ENCODE measurements at regions not wholly inside any gene's neighbourhood (a gene's known extent, or its start where the extent isn't known, plus 50 kb on each side); places are given as distances from the start of the nearest gene placed in this dataset.

- no peaks in the 10 kb centered on the region for H3K9me3 ChIP-seq (ENCODE audit: insufficient read depth in 2 of 2, low read depth in 1 of 2, low read length in 1 of 2)
- H2BK120ac ChIP-seq (replicated peaks; ENCODE audit: low read depth, low read length): no peak overlapping the region
- POLR2A ChIA-PET (ENCODE audit: partially characterized antibody): no interaction called here
- peak overlapping the region; percentile 27; the same call in 1 of the 2 replicates for H3K18ac ChIP-seq (ENCODE audit: extremely low read depth, low read length)
- peaks cover 2% of the 10 kb centered on the region; the same call in 1 of the 2 replicates for H3K23me2 ChIP-seq (ENCODE audit: low read depth, low read length)
- no peak overlapping the region for H2AK5ac ChIP-seq (ENCODE audit: low read depth, low read length)
- H4K91ac ChIP-seq (replicated peaks; ENCODE audit: insufficient read length, low read length): no peak overlapping the region
- no peak overlapping the region for H3K27ac ChIP-seq (ENCODE audit: low read depth, low read length)
- H2AFZ ChIP-seq (ENCODE audit: low read length): no peak overlapping the region
- 76% methylated on average over 4 of the region's 4 CpGs; no CpG with 5 or more reads in 1 of the 2 experiments for WGBS, 2 experiments (ENCODE audit: extremely low coverage in 1 of 2, insufficient coverage in 1 of 2, insufficient read length in 1 of 2, insufficient replicate concordance in 2 of 2, low coverage in 1 of 2, low lambda C conversion rate in 2 of 2, missing lambda C conversion rate in 1 of 2)
- H3K4me3 ChIP-seq (ENCODE audit: extremely low read depth in 1 of 4, insufficient read depth in 2 of 4, low read depth in 3 of 4, low read length in 4 of 4): no peak overlapping the region
- peaks cover 3 to 19% (median 12%) of the 10 kb centered on the region in 4 experiments for H3K4me1 ChIP-seq (replicated peaks in 1 of 4; ENCODE audit: control insufficient read depth in 3 of 4, insufficient read depth in 4 of 4, low read length in 3 of 4)
- FAIRE-seq (no peak), DNase-seq (ENCODE audit: low read depth in 1 of 2, low spot score in 2 of 2) (no peak)
- H4K5ac ChIP-seq (ENCODE audit: insufficient read length, low read depth, low read length): no peak overlapping the region
- H3K9ac ChIP-seq (replicated peaks in 1 of 4; ENCODE audit: extremely low read depth in 1 of 4, low read depth in 3 of 4, low read length in 3 of 4): no peak overlapping the region
- no peak overlapping the region for H3K56ac ChIP-seq (replicated peaks; ENCODE audit: insufficient read length, low read depth, low read length)
- 0 out of 2 replicates have a peak overlapping the region, but pooled peaks have one; percentile 34 for H2BK20ac ChIP-seq (ENCODE audit: low read length)
- H2BK12ac ChIP-seq (ENCODE audit: low read depth, low read length): peak overlapping the region; percentile 43; the same call in 1 of the 2 replicates
- no peak overlapping the region for H2BK5ac ChIP-seq (ENCODE audit: low read depth, low read length)
- CTCF ChIA-PET (ENCODE audit: partially characterized antibody): interaction anchor here (1.1 to 10.0 kb wide), 10 partner anchors 9 to 82 kb away, joined by 3 to 156 read pairs (median 9); partner anchors contain the start of gene DLX3
- no peak overlapping the region for H3K4ac ChIP-seq (replicated peaks; ENCODE audit: insufficient read length, low read depth, low read length)
- H4K8ac ChIP-seq (ENCODE audit: extremely low read depth, insufficient read depth, low read length): no peak overlapping the region
- no peak overlapping the region for H3K4me2 ChIP-seq (ENCODE audit: insufficient read depth in 1 of 2, low read depth in 2 of 2, low read length in 2 of 2)
- H4K20me1 ChIP-seq (replicated peaks in 1 of 2; ENCODE audit: control insufficient read depth in 1 of 2, insufficient read depth in 2 of 2, low read length in 2 of 2): no peaks in the 10 kb centered on the region
- H3K36me3 ChIP-seq (ENCODE audit: control insufficient read depth in 2 of 4, insufficient read depth in 4 of 4, low read length in 3 of 4): no peaks in the 10 kb centered on the region
- H3K79me2 ChIP-seq (ENCODE audit: control insufficient read depth in 1 of 2, insufficient read depth in 2 of 2, low read length in 2 of 2): no peaks in the 10 kb centered on the region
- no peak overlapping the region for H3K23ac ChIP-seq (ENCODE audit: insufficient read length)
- no peak overlapping the region for H2BK15ac ChIP-seq (ENCODE audit: low read length)
- H3K14ac ChIP-seq (ENCODE audit: insufficient read length): no peak overlapping the region
- no peaks in the 10 kb centered on the region for H3K79me1 ChIP-seq (ENCODE audit: low read depth, low read length)
- peaks cover 9 to 53% (median 46%) of the 10 kb centered on the region in 4 experiments for H3K27me3 ChIP-seq (replicated peaks in 1 of 4; ENCODE audit: control insufficient read depth in 3 of 4, extremely low read depth in 1 of 4, insufficient read depth in 3 of 4, low read length in 3 of 4)
- no peak for TF ChIP-seq SIX5 (IDR thresholded peaks at IDR 0.05; ENCODE audit: low read depth, low read length)
- no peak for TF ChIP-seq BCL11A (IDR thresholded peaks at IDR 0.05; ENCODE audit: low read depth in 2 of 2, low read length in 2 of 2)
- no peak for TF ChIP-seq NANOG (IDR thresholded peaks at IDR 0.05; ENCODE audit: insufficient read depth, low read depth, low read length, poor library complexity, severe bottlenecking)
- no peak for TF ChIP-seq SUZ12 (IDR thresholded peaks at IDR 0.05; ENCODE audit: low read length)
- TF ChIP-seq CBX5 (IDR thresholded peaks at IDR 0.05; ENCODE audit: low read depth, low read length): no peak
- TF ChIP-seq TAF7 (optimal IDR thresholded peaks at IDR 0.05; ENCODE audit: borderline replicate concordance, low read depth, low read length): no peak
These were observed 54.9 kb upstream of the DLX4 start for GRCh38 chr17:49914096-49914490.
